SU-DHL-6 (cell line): ENCODE measurements at regions not wholly inside any gene's neighbourhood (a gene's known extent, or its start where the extent isn't known, plus 50 kb on each side); places are given as distances from the start of the nearest gene placed in this dataset.

Experiments used
- H2AFZ ChIP-seq: fragments of 200-600 bp; sonication (generic); 2 replicates; pipeline ENCODE4 v1.6.1; 2014; ENCODE audit warnings: low read depth, mild to moderate bottlenecking, moderate library complexity, mixed read lengths, antibody characterized with exemption, low read length; ENCODE audit not compliant: severe bottlenecking
- H3F3A ChIP-seq: fragments of 200-600 bp; shearing (Covaris generic); 2 replicates; pipeline ENCODE4 v1.6.0; 2016; ENCODE audit warnings: antibody characterized with exemption, mild to moderate bottlenecking; ENCODE audit not compliant: insufficient read depth
- H3K27ac ChIP-seq: fragments of 200-600 bp; sonication (generic); 2 replicates; pipeline ENCODE4 v1.5.1; 2016; ENCODE audit warnings: low read depth, mild to moderate bottlenecking, low read length, moderate library complexity, mixed read lengths
- H3K27me3 ChIP-seq: fragments of 200-600 bp; sonication (generic), shearing (Covaris generic); 2 replicates; pipeline ENCODE4 v1.6.0; 2014; ENCODE audit warnings: mild to moderate bottlenecking, low read length
- H3K36me3 ChIP-seq: fragments of 200-600 bp; sonication (generic); 2 replicates; pipeline ENCODE4 v1.6.1; 2014; ENCODE audit warnings: mild to moderate bottlenecking, low read length, mixed read lengths
- H3K4me2 ChIP-seq: fragments of 300-600, 200-600 bp; shearing (Covaris generic), sonication (generic); 2 replicates; pipeline ENCODE4 v1.6.0; 2014; ENCODE audit warnings: low read length, low read depth, mild to moderate bottlenecking; ENCODE audit not compliant: poor library complexity, severe bottlenecking
- H3K4me3 ChIP-seq: fragments of 200-600 bp; sonication (generic); 2 replicates; pipeline ENCODE4 v1.5.1; 2014; ENCODE audit warnings: antibody characterized with exemption, low read length, mild to moderate bottlenecking, mixed read lengths; ENCODE audit not compliant: insufficient read depth, poor library complexity, severe bottlenecking
- H3K79me2 ChIP-seq: fragments of 200-600 bp; sonication (generic); 2 replicates; pipeline ENCODE4 v1.6.1; 2014; ENCODE audit warnings: mild to moderate bottlenecking, low read length, moderate library complexity; ENCODE audit not compliant: insufficient read depth
- H3K9ac ChIP-seq: fragments of 200-600 bp; sonication (generic); 2 replicates; pipeline ENCODE4 v1.7.0; 2014; ENCODE audit warnings: mild to moderate bottlenecking, low read length
- H3K9me2 ChIP-seq: fragments of 200-600 bp; sonication (generic); replicated peaks from 2 replicates; pipeline ENCODE4 v1.6.1; 2014; ENCODE audit warnings: low read length; ENCODE audit not compliant: insufficient read depth
- H3K9me3 ChIP-seq: fragments of 200-600 bp; sonication (generic); 2 replicates; pipeline ENCODE4 v1.6.1; 2014; ENCODE audit warnings: low read length, mixed read lengths; ENCODE audit not compliant: insufficient read depth
- H4K20me1 ChIP-seq: fragments of 200-600 bp; sonication (generic); 2 replicates; pipeline ENCODE4 v1.6.1; 2014; ENCODE audit warnings: low read depth, mild to moderate bottlenecking, antibody characterized with exemption, low read length, moderate library complexity, mixed read lengths
- EZH2phosphoT487 ChIP-seq: fragments of 200-600 bp; sonication (generic), shearing (Covaris generic); conservative IDR thresholded peaks from 2 replicates; pipeline ENCODE4 v1.6.1; 2018; ENCODE audit warnings: mild to moderate bottlenecking, antibody characterized with exemption, low read length, moderate library complexity, mixed read lengths
- TF ChIP-seq, protein P1 (sequence below): fragments of 200-600 bp; sonication (generic); IDR thresholded peaks from one replicate; pipeline ENCODE4 v1.5.1; 2017; ENCODE audit warnings: antibody characterized with exemption, mild to moderate bottlenecking, low read length, moderate library complexity; ENCODE audit not compliant: insufficient read depth, poor library complexity, severe bottlenecking

DNA sequence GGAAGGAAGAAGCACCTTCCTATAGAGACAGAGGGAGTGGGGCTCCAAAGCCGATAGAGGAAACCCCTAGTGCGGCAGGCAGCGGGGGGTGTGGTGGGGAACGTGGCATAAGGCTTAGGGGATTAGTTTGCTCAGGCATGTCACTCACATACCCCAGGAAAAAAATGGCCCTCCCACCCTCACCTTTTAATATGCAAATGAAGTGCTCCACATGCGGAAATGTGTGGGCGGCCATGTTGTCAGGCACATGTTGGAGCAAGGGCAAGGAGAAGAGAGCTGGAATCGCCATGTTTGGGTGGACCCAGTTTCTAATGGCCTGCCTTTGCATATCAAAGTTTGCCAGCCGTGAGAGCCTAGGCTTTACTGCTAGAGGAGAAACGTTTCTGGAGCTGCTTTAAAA, 758.8 kb downstream of the NR2F1-AS1 start:
- H3K79me2 ChIP-seq, result no peaks in the 10 kb centered on the region

DNA sequence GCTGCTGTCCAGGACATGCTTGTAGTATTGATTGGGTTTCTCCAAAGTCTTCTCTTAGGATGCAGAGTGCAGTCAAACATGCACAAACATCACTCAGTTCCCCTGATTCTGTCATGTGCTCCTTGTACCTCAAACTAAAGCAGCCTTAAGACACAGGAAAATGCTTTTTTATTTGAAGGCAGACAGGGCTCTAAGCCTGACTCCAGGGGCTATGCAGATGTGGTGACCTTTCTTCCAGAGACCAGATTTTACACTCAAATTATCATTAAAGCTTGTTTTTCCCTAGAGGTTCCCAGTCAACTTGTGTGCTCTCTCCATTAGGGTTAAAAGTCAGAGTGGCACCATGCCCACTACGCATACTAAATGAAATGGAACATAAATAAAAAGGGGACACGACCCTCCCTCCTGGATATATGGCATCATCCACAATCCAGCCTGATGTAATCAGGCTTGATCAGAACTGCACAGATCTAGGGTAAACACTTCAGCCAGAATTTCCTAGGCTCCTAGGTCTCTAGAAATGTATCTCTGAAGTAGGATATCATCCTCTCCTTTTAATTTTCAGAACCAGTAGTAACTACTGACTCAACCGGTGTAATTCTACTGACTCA, 771.1 kb downstream of the NR2F1-AS1 start:
- no peaks in the 10 kb centered on the region for H3K79me2 ChIP-seq
- no peak overlapping the region for H2AFZ ChIP-seq
- no peaks in the 10 kb centered on the region for H3K36me3 ChIP-seq
- H3K27ac ChIP-seq, result no peak overlapping the region
- no peaks in the 10 kb centered on the region for H3K27me3 ChIP-seq
- H3K4me3 ChIP-seq, result no peak overlapping the region
- H3K9me3 ChIP-seq, result no peaks in the 10 kb centered on the region
- no peak overlapping the region for H3K9ac ChIP-seq
- no peaks in the 10 kb centered on the region for H4K20me1 ChIP-seq
- no peaks in the 10 kb centered on the region for H3K9me2 ChIP-seq
- TF ChIP-seq, protein P1, sequence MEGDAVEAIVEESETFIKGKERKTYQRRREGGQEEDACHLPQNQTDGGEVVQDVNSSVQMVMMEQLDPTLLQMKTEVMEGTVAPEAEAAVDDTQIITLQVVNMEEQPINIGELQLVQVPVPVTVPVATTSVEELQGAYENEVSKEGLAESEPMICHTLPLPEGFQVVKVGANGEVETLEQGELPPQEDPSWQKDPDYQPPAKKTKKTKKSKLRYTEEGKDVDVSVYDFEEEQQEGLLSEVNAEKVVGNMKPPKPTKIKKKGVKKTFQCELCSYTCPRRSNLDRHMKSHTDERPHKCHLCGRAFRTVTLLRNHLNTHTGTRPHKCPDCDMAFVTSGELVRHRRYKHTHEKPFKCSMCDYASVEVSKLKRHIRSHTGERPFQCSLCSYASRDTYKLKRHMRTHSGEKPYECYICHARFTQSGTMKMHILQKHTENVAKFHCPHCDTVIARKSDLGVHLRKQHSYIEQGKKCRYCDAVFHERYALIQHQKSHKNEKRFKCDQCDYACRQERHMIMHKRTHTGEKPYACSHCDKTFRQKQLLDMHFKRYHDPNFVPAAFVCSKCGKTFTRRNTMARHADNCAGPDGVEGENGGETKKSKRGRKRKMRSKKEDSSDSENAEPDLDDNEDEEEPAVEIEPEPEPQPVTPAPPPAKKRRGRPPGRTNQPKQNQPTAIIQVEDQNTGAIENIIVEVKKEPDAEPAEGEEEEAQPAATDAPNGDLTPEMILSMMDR, result no peak
- TF ChIP-seq EZH2phosphoT487, result no peak
- H3K4me2 ChIP-seq, result no peak overlapping the region
- no peaks in the 10 kb centered on the region for H3F3A ChIP-seq

More for the DNA sequence above, 758.8 kb downstream of the NR2F1-AS1 start:
- TF ChIP-seq, protein P1, result no peak
- TF ChIP-seq EZH2phosphoT487, result no peak
- Histone ChIP-seq H3K9me3 (no peaks in the 10 kb centered on the region), H3K9me2 (no peaks in the 10 kb centered on the region), H3K27me3 (no peaks in the 10 kb centered on the region), H3F3A (no peaks in the 10 kb centered on the region), H3K4me2 (no peak overlapping the region), H3K27ac (no peak overlapping the region), H4K20me1 (no peaks in the 10 kb centered on the region), H3K36me3 (no peaks in the 10 kb centered on the region), H3K9ac (no peak overlapping the region), H3K4me3 (no peak overlapping the region), H2AFZ (no peak overlapping the region)

DNA sequence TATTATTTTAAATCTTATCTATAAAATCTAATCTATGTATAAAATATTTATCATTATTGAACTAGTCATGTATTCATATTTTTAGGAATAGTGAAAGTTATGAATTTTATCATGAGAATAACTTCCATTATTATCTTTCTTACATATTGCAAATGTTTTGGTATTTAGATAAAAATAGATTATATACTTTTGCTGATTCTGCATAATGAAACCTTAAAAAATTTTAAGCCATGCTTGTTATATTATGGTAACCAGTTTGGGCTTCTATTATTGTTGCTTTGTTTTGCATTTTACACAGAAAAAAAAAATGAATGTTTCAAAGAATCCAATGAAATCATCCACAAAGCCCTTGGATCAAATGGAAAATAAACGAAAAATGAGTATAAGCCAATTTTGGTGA, 772.5 kb downstream of the NR2F1-AS1 start:
- H3K9me2 ChIP-seq, result no peaks in the 10 kb centered on the region
- no peaks in the 10 kb centered on the region for H3K36me3 ChIP-seq
- no peak overlapping the region for H3K4me2 ChIP-seq
- no peaks in the 10 kb centered on the region for H4K20me1 ChIP-seq
- no peak overlapping the region for H2AFZ ChIP-seq
- no peak overlapping the region for H3K4me3 ChIP-seq
- H3K9me3 ChIP-seq, result no peaks in the 10 kb centered on the region
- H3K9ac ChIP-seq, result no peak overlapping the region
- no peaks in the 10 kb centered on the region for H3K27me3 ChIP-seq
- no peaks in the 10 kb centered on the region for H3K79me2 ChIP-seq
- H3F3A ChIP-seq, result no peaks in the 10 kb centered on the region
- no peak overlapping the region for H3K27ac ChIP-seq
- TF ChIP-seq, protein P1, result no peak
- TF ChIP-seq EZH2phosphoT487, result no peak
